ENCODE measurements at regions not wholly inside any gene's neighbourhood (a gene's known extent, or its start where the extent isn't known, plus 50 kb on each side); places are given as distances from the start of the nearest gene placed in this dataset.

DNA sequence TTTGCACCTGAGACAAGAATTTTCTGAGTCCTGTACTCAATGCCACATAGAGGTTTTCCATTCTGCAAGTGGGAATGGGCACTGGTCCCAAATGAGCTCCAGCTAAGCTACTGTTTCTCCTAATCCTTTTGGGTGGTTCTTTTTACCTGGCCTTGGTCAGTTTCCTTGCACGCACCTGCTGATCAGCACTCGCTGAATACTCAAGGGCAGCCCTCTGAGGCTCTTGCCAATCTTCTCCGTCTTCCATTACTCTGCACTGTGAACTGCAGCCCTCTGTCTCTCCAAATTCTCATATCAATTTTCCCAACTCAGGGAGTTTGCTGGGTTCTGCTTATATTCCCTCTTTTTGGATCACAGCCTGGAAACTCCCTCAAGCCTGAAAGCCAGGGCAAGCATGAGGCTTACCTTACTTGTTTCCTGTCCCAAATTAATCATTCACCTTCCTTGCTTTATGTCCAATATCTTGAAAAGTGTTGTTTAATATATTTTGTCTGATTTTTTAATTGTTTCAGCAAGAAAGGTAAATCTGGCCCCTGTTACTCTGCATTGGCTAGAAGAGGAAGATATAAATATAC is 138.0 kb upstream of the TBX18 start:
- no peak for TF ChIP-seq EZH2 (IDR thresholded peaks at IDR 0.05)
- TF ChIP-seq POLR2AphosphoS5 (IDR thresholded peaks at IDR 0.05; ENCODE audit: borderline replicate concordance, low read depth, low read length): no peak
